ENCODE measurements at regions not wholly inside any gene's neighbourhood (a gene's known extent, or its start where the extent isn't known, plus 50 kb on each side); places are given as distances from the start of the nearest gene placed in this dataset.

DNA sequence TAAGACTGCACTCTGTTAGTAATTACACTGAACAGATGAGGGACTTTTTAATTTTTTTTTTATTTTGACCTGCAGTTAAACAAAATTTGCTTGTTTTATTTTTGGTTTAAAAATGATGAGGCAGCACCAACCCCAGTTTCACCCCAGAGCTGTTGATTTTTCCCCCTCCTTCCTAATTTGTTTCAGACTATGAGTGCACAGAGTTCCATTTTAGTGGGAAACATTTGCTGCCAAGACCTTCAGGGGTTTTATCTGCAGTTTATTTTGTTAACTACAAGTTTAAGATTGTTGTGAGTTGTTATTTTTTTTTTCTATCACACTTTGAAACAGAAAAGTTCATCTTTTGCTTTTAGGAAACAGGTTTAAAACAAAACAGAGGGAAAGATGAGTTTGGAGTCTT, 455.9 kb upstream of the NR2F2 start:
- Histone ChIP-seq H3K4me2 (ENCODE audit: low read length) (peak overlapping the region; percentile 58), H3K9me3 (replicated peaks; ENCODE audit: low read length) (no peaks in the 10 kb centered on the region), H3K4me3 (ENCODE audit: low read length) (peak overlapping the region; percentile 10), H3K27me3 (ENCODE audit: control insufficient read depth, insufficient read depth, low read length) (no peaks in the 10 kb centered on the region), H3K36me3 (ENCODE audit: insufficient read depth, low read length) (no peaks in the 10 kb centered on the region), H3K9ac (ENCODE audit: low read depth, low read length) (peak overlapping the region; percentile 66), H3K4me1 (ENCODE audit: control insufficient read depth, insufficient read depth, low read length) (peaks cover 38% of the 10 kb centered on the region)

DNA sequence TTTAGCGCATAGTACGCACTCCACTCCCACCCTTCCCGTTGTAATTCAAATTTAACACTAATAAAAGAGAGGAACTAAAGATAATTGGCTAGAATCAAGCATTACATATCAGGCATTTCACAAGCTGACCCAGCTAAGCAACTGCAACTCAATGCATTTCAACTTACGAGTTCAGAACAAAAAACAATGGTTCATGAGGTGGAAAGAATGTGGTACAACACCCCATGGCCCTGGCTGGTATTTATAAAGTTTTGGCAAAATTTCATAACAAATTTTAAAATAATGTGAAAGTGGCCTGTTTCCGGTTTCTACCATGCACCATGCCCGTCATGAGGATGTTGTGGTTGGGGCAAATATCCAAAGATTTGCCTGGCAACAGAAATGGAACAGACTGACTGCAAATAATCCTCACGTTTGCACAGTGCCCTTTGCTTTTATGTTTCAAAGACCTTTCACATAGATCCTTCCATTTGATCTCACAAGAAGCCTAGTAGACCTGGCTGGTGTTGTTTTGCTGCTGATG, 455.3 kb upstream of the NR2F2 start:
- Histone ChIP-seq H3K9ac (ENCODE audit: low read depth, low read length) (peak overlapping the region; percentile 66), H3K4me1 (ENCODE audit: control insufficient read depth, insufficient read depth, low read length) (peaks cover 44% of the 10 kb centered on the region), H3K36me3 (ENCODE audit: insufficient read depth, low read length) (no peaks in the 10 kb centered on the region), H3K9me3 (replicated peaks; ENCODE audit: low read length) (no peaks in the 10 kb centered on the region), H3K4me2 (ENCODE audit: low read length) (peak overlapping the region; percentile 58), H3K4me3 (ENCODE audit: low read length) (peak overlapping the region; percentile 10), H3K27me3 (ENCODE audit: control insufficient read depth, insufficient read depth, low read length) (no peaks in the 10 kb centered on the region)

DNA sequence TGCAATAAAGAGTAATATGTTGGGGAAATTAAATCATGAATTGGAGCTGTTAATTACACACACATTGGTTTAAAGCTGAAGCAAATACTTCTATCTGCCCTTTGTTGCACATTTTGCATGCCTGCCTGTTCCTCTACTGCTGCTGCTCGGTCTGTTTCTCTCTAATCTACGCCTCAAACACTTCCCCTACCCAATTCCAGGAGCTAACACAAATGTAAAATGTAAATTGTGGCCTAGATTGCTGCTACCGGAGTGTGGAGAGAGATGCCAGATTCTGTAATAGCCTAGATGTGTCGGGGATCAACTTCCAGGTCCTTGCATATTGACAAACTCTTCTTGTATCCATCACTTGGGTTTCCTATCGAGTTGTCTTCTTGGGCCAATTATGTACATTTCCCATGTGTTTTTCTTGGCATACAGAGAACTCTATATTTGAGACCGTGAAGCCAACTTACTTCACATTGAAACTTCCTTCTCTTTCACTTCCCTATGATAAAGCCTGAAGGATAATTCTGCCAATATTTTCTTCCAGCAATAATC, 450.4 kb upstream of the NR2F2 start:
- H3K9ac ChIP-seq (ENCODE audit: low read depth, low read length), result no peak overlapping the region
- H3K27me3 ChIP-seq (ENCODE audit: control insufficient read depth, insufficient read depth, low read length), result no peaks in the 10 kb centered on the region
- no peaks in the 10 kb centered on the region for H3K9me3 ChIP-seq (replicated peaks; ENCODE audit: low read length)
- H3K4me1 ChIP-seq (ENCODE audit: control insufficient read depth, insufficient read depth, low read length), result peaks cover 33% of the 10 kb centered on the region
- H3K36me3 ChIP-seq (ENCODE audit: insufficient read depth, low read length), result no peaks in the 10 kb centered on the region
- no peak overlapping the region for H3K4me3 ChIP-seq (ENCODE audit: low read length)
- H3K4me2 ChIP-seq (ENCODE audit: low read length), result no peak overlapping the region

DNA sequence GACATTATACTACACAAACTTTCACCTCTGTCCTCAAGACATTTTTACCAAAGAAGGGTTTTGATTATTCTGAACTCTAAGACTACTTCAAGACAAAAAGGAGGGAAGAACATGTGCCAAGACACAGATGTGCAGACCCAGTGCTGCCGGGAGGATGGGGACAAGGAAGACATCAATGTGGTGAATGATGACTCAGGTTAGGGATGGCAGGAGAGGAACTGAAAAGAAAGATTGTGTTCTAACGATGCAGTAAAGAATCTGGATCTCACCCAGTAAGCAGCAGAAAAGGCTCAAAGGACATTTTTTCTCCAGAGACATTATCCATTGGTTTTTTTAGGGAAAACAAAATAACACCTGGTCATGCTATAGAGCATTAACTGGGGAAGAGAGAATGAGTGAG, 449.9 kb upstream of the NR2F2 start:
- H3K27me3 ChIP-seq (ENCODE audit: control insufficient read depth, insufficient read depth, low read length), result no peaks in the 10 kb centered on the region
- H3K4me3 ChIP-seq (ENCODE audit: low read length), result no peak overlapping the region
- no peaks in the 10 kb centered on the region for H3K36me3 ChIP-seq (ENCODE audit: insufficient read depth, low read length)
- peaks cover 29% of the 10 kb centered on the region for H3K4me1 ChIP-seq (ENCODE audit: control insufficient read depth, insufficient read depth, low read length)
- H3K4me2 ChIP-seq (ENCODE audit: low read length), result no peak overlapping the region
- H3K9me3 ChIP-seq (replicated peaks; ENCODE audit: low read length), result no peaks in the 10 kb centered on the region
- no peak overlapping the region for H3K9ac ChIP-seq (ENCODE audit: low read depth, low read length)

DNA sequence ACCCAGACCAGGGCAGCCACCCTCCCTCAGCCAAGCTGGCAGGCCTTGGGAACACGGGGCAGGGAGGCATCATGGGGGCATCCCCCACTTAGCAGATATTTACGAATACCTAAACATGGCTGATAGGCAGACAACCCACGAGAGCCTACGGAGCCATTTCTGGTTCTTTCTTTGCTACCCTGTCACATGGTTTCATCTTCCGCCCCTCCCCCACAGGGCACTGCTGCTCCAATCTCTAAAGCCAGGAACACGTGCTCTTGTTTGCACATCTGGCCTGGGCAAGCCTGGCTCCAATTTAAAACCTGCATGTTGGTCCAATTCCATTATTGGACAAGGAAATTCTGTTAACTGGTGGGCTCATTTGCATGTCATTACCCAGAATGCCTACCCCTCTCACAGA, 447.4 kb upstream of the NR2F2 start:
- H3K4me3 ChIP-seq (ENCODE audit: low read length), result no peak overlapping the region

DNA sequence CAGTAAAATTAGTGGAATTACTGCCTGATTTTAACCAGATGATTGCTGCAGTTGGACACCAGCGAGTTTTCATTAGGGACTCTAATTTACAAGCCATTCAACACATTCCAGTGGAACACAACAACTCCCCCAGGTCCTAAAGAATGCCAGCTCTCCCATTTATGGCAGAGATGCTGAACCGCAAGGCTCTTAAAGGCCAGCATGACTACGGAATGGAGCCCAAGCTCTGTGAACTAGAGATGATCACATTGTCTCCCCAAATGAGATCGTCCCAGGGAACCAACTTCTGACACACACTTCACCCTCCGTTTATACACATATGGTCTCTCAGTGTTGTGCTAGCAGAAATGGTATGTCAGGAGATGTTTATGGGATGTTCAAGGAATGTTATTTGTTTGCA, 446.2 kb upstream of the NR2F2 start:
- no peak overlapping the region for H3K4me2 ChIP-seq (ENCODE audit: low read length)
- no peaks in the 10 kb centered on the region for H3K9me3 ChIP-seq (replicated peaks; ENCODE audit: low read length)
- H3K36me3 ChIP-seq (ENCODE audit: insufficient read depth, low read length), result no peaks in the 10 kb centered on the region
- H3K27me3 ChIP-seq (ENCODE audit: control insufficient read depth, insufficient read depth, low read length), result no peaks in the 10 kb centered on the region
- H3K4me3 ChIP-seq (ENCODE audit: low read length), result no peak overlapping the region
- H3K9ac ChIP-seq (ENCODE audit: low read depth, low read length), result no peak overlapping the region
- H3K4me1 ChIP-seq (ENCODE audit: control insufficient read depth, insufficient read depth, low read length), result peaks cover 30% of the 10 kb centered on the region

More for the DNA sequence above, 447.4 kb upstream of the NR2F2 start:
- no peaks in the 10 kb centered on the region for H3K36me3 ChIP-seq (ENCODE audit: insufficient read depth, low read length)
- H3K9ac ChIP-seq (ENCODE audit: low read depth, low read length), result no peak overlapping the region
- H3K4me1 ChIP-seq (ENCODE audit: control insufficient read depth, insufficient read depth, low read length), result peaks cover 33% of the 10 kb centered on the region
- H3K27me3 ChIP-seq (ENCODE audit: control insufficient read depth, insufficient read depth, low read length), result no peaks in the 10 kb centered on the region
- no peaks in the 10 kb centered on the region for H3K9me3 ChIP-seq (replicated peaks; ENCODE audit: low read length)
- H3K4me2 ChIP-seq (ENCODE audit: low read length), result no peak overlapping the region

DNA sequence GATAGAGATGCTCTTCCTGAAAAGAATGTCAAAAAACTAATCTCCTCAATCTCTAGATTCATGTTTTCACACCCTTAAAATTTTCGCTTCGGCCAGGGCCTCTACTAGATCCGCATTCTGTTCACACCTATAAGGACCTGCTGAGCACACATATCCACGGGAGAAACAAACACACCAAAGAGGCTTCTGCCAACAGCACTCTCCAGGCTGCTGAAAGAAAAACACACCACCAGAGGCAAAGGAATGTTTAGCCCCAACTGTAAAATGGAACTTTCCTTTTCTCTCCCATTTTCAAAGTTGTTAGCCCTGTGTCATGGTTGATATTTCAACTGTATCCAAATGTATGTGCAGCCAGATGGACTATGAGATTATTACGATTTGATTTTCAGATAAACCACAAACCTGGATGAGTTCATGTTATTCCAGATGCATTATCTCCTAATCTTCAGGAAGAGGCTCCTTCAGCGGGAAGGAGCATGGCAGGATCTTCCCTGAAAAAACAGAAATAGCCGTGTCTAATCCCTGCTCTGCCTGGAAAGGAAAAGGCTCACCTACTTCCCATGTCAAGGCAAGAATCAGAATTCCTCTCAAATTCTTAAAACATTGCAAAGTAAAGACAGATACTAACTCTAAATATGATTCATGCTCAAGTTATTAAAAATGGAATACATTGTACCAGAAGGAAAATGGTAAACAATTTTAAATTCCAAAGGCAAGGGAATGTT, 442.7 kb upstream of the NR2F2 start:
- H3K4me3 ChIP-seq (ENCODE audit: low read length), result peak overlapping the region; percentile 9
- peaks cover 15% of the 10 kb centered on the region for H3K4me1 ChIP-seq (ENCODE audit: control insufficient read depth, insufficient read depth, low read length)
- no peaks in the 10 kb centered on the region for H3K36me3 ChIP-seq (ENCODE audit: insufficient read depth, low read length)
- H3K9ac ChIP-seq (ENCODE audit: low read depth, low read length), result no peak overlapping the region
- no peaks in the 10 kb centered on the region for H3K9me3 ChIP-seq (replicated peaks; ENCODE audit: low read length)
- H3K27me3 ChIP-seq (ENCODE audit: control insufficient read depth, insufficient read depth, low read length), result no peaks in the 10 kb centered on the region
- peak overlapping the region; percentile 51 for H3K4me2 ChIP-seq (ENCODE audit: low read length)

DNA sequence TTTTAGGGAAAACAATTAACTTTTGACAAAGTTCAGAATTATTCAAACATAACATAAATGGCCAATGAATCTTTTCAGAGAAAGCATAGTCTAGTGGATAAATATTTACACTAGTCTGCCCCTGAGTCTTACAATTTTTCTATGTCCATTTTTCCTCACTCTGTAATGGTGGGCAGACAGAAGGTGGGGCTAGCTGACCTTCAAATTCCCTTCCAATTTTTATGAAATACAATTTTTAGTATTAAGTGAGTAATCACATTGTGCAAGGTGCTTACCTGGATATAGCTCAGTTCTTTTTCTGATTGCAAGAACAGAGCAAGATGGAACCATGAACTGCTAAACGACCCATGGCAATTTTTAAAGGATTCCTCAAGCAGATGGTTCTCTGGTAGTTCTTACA, 441.7 kb upstream of the NR2F2 start:
- H3K27me3 ChIP-seq (ENCODE audit: control insufficient read depth, insufficient read depth, low read length), result no peaks in the 10 kb centered on the region
- no peaks in the 10 kb centered on the region for H3K36me3 ChIP-seq (ENCODE audit: insufficient read depth, low read length)
- H3K4me1 ChIP-seq (ENCODE audit: control insufficient read depth, insufficient read depth, low read length), result peaks cover 15% of the 10 kb centered on the region
- H3K9me3 ChIP-seq (replicated peaks; ENCODE audit: low read length), result no peaks in the 10 kb centered on the region
- H3K4me3 ChIP-seq (ENCODE audit: low read length), result no peak overlapping the region
- H3K9ac ChIP-seq (ENCODE audit: low read depth, low read length), result no peak overlapping the region
- no peak overlapping the region for H3K4me2 ChIP-seq (ENCODE audit: low read length)

DNA sequence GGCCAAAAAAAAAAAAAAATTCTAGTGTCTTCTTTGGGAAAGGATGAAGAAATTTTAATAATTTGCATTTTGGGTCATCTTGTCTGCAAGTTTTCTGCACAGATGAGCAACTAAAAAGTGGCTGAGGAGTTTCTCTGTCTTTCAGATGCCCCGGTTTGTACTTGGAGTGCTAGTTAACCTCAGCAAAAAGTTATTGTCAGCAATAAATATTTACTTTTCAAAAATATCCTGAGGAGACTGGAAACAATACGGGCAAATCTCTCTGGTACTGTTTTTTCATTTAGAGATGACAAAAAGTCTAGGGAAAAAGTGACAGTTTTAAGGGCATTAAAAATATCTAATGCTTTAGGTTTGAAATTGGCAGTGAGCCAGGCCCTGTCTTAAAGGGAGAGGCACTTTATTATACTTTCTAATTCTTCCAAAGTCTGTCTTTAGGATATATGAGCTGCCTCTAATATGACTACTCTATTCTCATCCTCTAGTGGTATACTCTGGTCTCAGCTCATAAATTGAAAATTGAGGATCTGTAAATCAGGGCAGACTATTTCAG, 436.0 kb upstream of the NR2F2 start:
- H3K27me3 ChIP-seq (ENCODE audit: control insufficient read depth, insufficient read depth, low read length), result no peaks in the 10 kb centered on the region
- no peaks in the 10 kb centered on the region for H3K9me3 ChIP-seq (replicated peaks; ENCODE audit: low read length)

DNA sequence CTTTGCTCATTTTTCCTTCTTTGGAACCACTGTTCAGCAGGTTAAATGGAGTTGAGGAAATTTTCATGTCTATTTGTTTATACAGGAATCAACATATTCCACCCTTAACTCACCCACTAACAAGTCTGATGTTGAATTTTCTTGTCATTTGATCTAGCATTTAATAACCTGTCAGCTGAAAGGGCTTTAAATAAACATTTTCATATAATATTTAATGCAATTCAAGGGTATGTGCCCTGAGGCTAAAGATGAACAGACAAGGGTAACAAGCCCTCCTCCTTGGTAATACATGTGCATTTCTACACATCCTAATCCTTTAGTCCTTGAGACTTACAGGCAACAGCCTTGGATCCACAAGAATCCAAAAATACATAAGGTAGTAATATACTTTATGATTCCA, 435.0 kb upstream of the NR2F2 start:
- no peaks in the 10 kb centered on the region for H3K27me3 ChIP-seq (ENCODE audit: control insufficient read depth, insufficient read depth, low read length)
- H3K4me3 ChIP-seq (ENCODE audit: low read length), result no peak overlapping the region
- no peaks in the 10 kb centered on the region for H3K9me3 ChIP-seq (replicated peaks; ENCODE audit: low read length)
- no peak overlapping the region for H3K9ac ChIP-seq (ENCODE audit: low read depth, low read length)
- no peaks in the 10 kb centered on the region for H3K4me1 ChIP-seq (ENCODE audit: control insufficient read depth, insufficient read depth, low read length)
- no peak overlapping the region for H3K4me2 ChIP-seq (ENCODE audit: low read length)
- no peaks in the 10 kb centered on the region for H3K36me3 ChIP-seq (ENCODE audit: insufficient read depth, low read length)

More for the DNA sequence above, 436.0 kb upstream of the NR2F2 start:
- no peaks in the 10 kb centered on the region for H3K4me1 ChIP-seq (ENCODE audit: control insufficient read depth, insufficient read depth, low read length)
- H3K4me3 ChIP-seq (ENCODE audit: low read length), result no peak overlapping the region
- no peaks in the 10 kb centered on the region for H3K36me3 ChIP-seq (ENCODE audit: insufficient read depth, low read length)
- no peak overlapping the region for H3K9ac ChIP-seq (ENCODE audit: low read depth, low read length)
- H3K4me2 ChIP-seq (ENCODE audit: low read length), result no peak overlapping the region

DNA sequence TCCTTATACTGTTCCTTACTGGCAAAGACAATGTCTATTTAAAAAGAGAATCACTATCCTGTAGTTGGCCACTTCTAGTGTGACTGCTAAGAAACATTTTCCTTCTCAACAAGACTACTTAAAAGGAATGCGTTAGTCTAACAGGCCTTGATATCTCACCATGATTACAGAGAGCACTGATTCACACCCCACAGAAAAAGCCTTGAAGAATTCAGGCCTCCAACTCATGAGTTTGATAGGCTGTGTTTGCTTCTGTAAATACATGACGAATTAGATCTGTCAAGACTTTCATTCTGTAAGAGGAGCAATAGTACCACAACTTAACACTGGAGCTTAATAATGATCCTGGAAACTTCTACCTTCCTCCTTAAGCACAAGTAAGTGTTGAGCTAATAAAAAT, 432.8 kb upstream of the NR2F2 start:
- Histone ChIP-seq H3K4me3 (ENCODE audit: low read length) (no peak overlapping the region), H3K9me3 (replicated peaks; ENCODE audit: low read length) (no peaks in the 10 kb centered on the region), H3K4me1 (ENCODE audit: control insufficient read depth, insufficient read depth, low read length) (no peaks in the 10 kb centered on the region), H3K9ac (ENCODE audit: low read depth, low read length) (no peak overlapping the region), H3K27me3 (ENCODE audit: control insufficient read depth, insufficient read depth, low read length) (no peaks in the 10 kb centered on the region), H3K4me2 (ENCODE audit: low read length) (no peak overlapping the region), H3K36me3 (ENCODE audit: insufficient read depth, low read length) (no peaks in the 10 kb centered on the region)

DNA sequence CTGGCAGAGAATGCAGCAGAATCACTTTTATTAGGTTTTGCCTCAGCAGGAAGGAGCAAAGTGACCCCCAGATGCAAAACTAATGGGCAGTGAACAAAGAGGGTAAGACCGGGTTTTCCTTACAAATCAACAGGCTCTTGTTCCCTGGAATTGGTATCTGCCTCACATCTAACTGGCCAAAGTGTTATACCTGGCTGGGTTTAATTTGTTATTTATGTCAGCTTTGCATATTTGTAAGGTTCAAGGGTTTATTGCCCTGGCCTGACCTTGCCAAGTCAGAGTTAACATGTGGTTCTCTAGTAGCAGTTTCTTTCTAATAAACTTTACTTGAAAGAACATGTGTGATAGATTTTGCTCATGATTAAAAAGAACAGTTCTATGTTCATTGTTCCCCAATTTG, 431.7 kb upstream of the NR2F2 start:
- no peak overlapping the region for H3K9ac ChIP-seq (ENCODE audit: low read depth, low read length)
- no peaks in the 10 kb centered on the region for H3K4me1 ChIP-seq (ENCODE audit: control insufficient read depth, insufficient read depth, low read length)
- no peak overlapping the region for H3K4me3 ChIP-seq (ENCODE audit: low read length)
- H3K9me3 ChIP-seq (replicated peaks; ENCODE audit: low read length), result no peaks in the 10 kb centered on the region
- no peaks in the 10 kb centered on the region for H3K36me3 ChIP-seq (ENCODE audit: insufficient read depth, low read length)
- H3K4me2 ChIP-seq (ENCODE audit: low read length), result no peak overlapping the region
- H3K27me3 ChIP-seq (ENCODE audit: control insufficient read depth, insufficient read depth, low read length), result no peaks in the 10 kb centered on the region
